Activated CD8-positive, alpha-beta T cell treated with anti-CD3 and anti-CD28 coated beads for 36 hours (primary cell): ENCODE measurements at regions not wholly inside any gene's neighbourhood (a gene's known extent, or its start where the extent isn't known, plus 50 kb on each side); places are given as distances from the start of the nearest gene placed in this dataset.

Experiments used
- ATAC-seq: fragments of 200-7000 bp; cut with Tn5 transposase; one replicate; pipeline ENCODE4 v1.10.0; 2021; ENCODE audit warnings: mild to moderate bottlenecking, moderate library complexity
- CTCF ChIA-PET: fragments of 350-600 bp; sonication (Branson Sonifier 250); formaldehyde crosslinking; loops from one replicate; lab custom pipeline; 2021; ENCODE audit warnings: antibody characterized with exemption; lab: Charles Lee
- POLR2A ChIA-PET: fragments of 350-600 bp; sonication (Branson Sonifier 250); formaldehyde crosslinking; loops from one replicate; lab custom pipeline; 2021; ENCODE audit warnings: antibody characterized with exemption; lab: Charles Lee
- DNase-seq: peaks from one replicate; pipeline ENCODE4 v3.0.0-alpha.2; 2020
- H3K27ac Mint-ChIP-seq: one replicate; pipeline ENCODE4 v1.8.0; 2021; ENCODE audit warnings: mild to moderate bottlenecking, mixed read lengths
- H3K27me3 Mint-ChIP-seq: one replicate; pipeline ENCODE4 v1.8.0; 2021; ENCODE audit warnings: mixed read lengths
- H3K36me3 Mint-ChIP-seq: one replicate; pipeline ENCODE4 v1.8.0; 2021; ENCODE audit warnings: low read depth, mixed read lengths
- H3K4me1 Mint-ChIP-seq: one replicate; pipeline ENCODE4 v1.8.0; 2021; ENCODE audit warnings: low read depth, mixed read lengths
- H3K4me3 Mint-ChIP-seq: one replicate; pipeline ENCODE4 v1.8.0; 2021; ENCODE audit warnings: mild to moderate bottlenecking, moderate library complexity, mixed read lengths
- H3K9me3 Mint-ChIP-seq: one replicate; pipeline ENCODE4 v1.8.0; 2021; ENCODE audit warnings: mixed read lengths
- intact Hi-C: fragments of 100-400 bp; cut with micrococcal nuclease; formaldehyde crosslinking; loops from one replicate; pipeline ENCODE4 v1.10.0; 2022
- TF ChIP-seq, protein P1 (sequence below): fragments of 200-600 bp; IDR thresholded peaks from one replicate; pipeline ENCODE4 v1.8.0; 2022; ENCODE audit warnings: antibody characterized with exemption, mild to moderate bottlenecking

GRCh38 chr4:110967936-110968335 is 345.1 kb upstream of the PITX2 start:
- TF ChIP-seq, protein P1, sequence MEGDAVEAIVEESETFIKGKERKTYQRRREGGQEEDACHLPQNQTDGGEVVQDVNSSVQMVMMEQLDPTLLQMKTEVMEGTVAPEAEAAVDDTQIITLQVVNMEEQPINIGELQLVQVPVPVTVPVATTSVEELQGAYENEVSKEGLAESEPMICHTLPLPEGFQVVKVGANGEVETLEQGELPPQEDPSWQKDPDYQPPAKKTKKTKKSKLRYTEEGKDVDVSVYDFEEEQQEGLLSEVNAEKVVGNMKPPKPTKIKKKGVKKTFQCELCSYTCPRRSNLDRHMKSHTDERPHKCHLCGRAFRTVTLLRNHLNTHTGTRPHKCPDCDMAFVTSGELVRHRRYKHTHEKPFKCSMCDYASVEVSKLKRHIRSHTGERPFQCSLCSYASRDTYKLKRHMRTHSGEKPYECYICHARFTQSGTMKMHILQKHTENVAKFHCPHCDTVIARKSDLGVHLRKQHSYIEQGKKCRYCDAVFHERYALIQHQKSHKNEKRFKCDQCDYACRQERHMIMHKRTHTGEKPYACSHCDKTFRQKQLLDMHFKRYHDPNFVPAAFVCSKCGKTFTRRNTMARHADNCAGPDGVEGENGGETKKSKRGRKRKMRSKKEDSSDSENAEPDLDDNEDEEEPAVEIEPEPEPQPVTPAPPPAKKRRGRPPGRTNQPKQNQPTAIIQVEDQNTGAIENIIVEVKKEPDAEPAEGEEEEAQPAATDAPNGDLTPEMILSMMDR, result no peak
- ATAC-seq, result no peak
- H3K36me3 Mint-ChIP-seq, result no peaks in the 10 kb centered on the region
- no peak for DNase-seq
- ChIA-PET POLR2A (no interaction called here), CTCF (no interaction called here)
- intact Hi-C loops, result no loop called here
- H3K9me3 Mint-ChIP-seq, result no peaks in the 10 kb centered on the region
- H3K27ac Mint-ChIP-seq, result no peak overlapping the region
- H3K4me1 Mint-ChIP-seq, result no peaks in the 10 kb centered on the region
- no peaks in the 10 kb centered on the region for H3K27me3 Mint-ChIP-seq
- no peak overlapping the region for H3K4me3 Mint-ChIP-seq

DNA sequence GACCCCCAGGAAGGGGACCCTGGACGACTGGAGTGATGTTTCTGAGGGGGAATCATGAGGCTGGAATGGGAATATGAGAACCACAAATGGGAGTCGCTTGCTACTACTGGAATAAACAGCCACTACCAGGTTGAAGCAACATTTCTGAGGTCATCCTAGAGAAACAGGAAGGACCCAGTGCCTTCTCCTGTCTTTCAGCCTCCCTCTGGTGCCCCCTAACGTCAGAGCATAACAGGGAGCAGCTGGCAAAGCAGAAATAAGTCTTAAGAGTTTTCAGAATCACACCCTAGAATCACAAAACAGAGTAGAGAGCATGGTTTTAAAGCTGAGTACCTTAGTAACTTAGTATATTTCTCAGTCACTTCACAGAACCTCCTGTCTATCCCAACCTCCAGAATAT is 347.8 kb upstream of the PITX2 start:
- intact Hi-C loops, result no loop called here
- ChIA-PET CTCF (no interaction called here), POLR2A (no interaction called here)
- Mint-ChIP-seq H3K36me3 (no peaks in the 10 kb centered on the region), H3K27ac (no peak overlapping the region), H3K4me1 (no peaks in the 10 kb centered on the region), H3K4me3 (no peak overlapping the region), H3K9me3 (no peaks in the 10 kb centered on the region), H3K27me3 (no peaks in the 10 kb centered on the region)
- ATAC-seq, result no peak
- TF ChIP-seq, protein P1, result no peak
- peak; percentile 14 for DNase-seq

- no peaks in the 10 kb centered on the region for H3K27me3 Mint-ChIP-seq
- DNase-seq (no peak), ATAC-seq (no peak)
- H3K36me3 Mint-ChIP-seq, result no peaks in the 10 kb centered on the region
- H3K27ac Mint-ChIP-seq, result no peak overlapping the region
- no peaks in the 10 kb centered on the region for H3K4me1 Mint-ChIP-seq
- POLR2A ChIA-PET, result no interaction called here
- TF ChIP-seq, protein P1, result no peak
- CTCF ChIA-PET, result no interaction called here
- H3K9me3 Mint-ChIP-seq, result peaks cover 2% of the 10 kb centered on the region
- H3K4me3 Mint-ChIP-seq, result no peak overlapping the region
- intact Hi-C loops, result no loop called here
Observed at GRCh38 chr4:110975338-110975737, 352.5 kb upstream of the PITX2 start.

- TF ChIP-seq, protein P1, result no peak
- ATAC-seq, result no peak
- ChIA-PET POLR2A (no interaction called here), CTCF (no interaction called here)
- intact Hi-C loops, result no loop called here
- Mint-ChIP-seq H3K36me3 (no peaks in the 10 kb centered on the region), H3K9me3 (peaks cover 2% of the 10 kb centered on the region), H3K27ac (no peak overlapping the region), H3K4me3 (no peak overlapping the region), H3K4me1 (no peaks in the 10 kb centered on the region), H3K27me3 (no peaks in the 10 kb centered on the region)
- no peak for DNase-seq
Observed at GRCh38 chr4:110977554-110977953, 354.7 kb upstream of the PITX2 start.

GRCh38 chr4:110978761-110979160 is 355.9 kb upstream of the PITX2 start:
- POLR2A ChIA-PET, result no interaction called here
- Mint-ChIP-seq H3K27me3 (no peaks in the 10 kb centered on the region), H3K4me1 (no peaks in the 10 kb centered on the region), H3K27ac (no peak overlapping the region), H3K4me3 (no peak overlapping the region), H3K36me3 (no peaks in the 10 kb centered on the region), H3K9me3 (peaks cover 2% of the 10 kb centered on the region)
- TF ChIP-seq, protein P1, result no peak
- ATAC-seq (no peak), DNase-seq (no peak)
- intact Hi-C loops, result no loop called here
- CTCF ChIA-PET, result no interaction called here
